Fibroblast of pulmonary artery (primary cell): ENCODE measurements at regions not wholly inside any gene's neighbourhood (a gene's known extent, or its start where the extent isn't known, plus 50 kb on each side); places are given as distances from the start of the nearest gene placed in this dataset.

Source experiments
- DNase-seq: peaks from one replicate; pipeline ENCODE4 v3.0.0-alpha.2; 2010; ENCODE audit warnings: low read depth
- H3K4me3 ChIP-seq: replicated peaks from 2 replicates; pipeline ENCODE4 v1.5.1; 2011; ENCODE audit warnings: low read depth, mild to moderate bottlenecking, control low read depth, low read length, moderate library complexity
- CTCF ChIP-seq: IDR thresholded peaks from 2 replicates; pipeline ENCODE4 v1.5.1; 2011; ENCODE audit warnings: mild to moderate bottlenecking, control low read depth, low read length, inconsistent platforms; ENCODE audit errors: missing control alignments

GRCh38 chr2:239640676-239641578, 240.1 kb upstream of the HDAC4 start:
- H3K4me3 ChIP-seq: no peak overlapping the region
- DNase-seq: no peak
- no peak for TF ChIP-seq CTCF

DNA sequence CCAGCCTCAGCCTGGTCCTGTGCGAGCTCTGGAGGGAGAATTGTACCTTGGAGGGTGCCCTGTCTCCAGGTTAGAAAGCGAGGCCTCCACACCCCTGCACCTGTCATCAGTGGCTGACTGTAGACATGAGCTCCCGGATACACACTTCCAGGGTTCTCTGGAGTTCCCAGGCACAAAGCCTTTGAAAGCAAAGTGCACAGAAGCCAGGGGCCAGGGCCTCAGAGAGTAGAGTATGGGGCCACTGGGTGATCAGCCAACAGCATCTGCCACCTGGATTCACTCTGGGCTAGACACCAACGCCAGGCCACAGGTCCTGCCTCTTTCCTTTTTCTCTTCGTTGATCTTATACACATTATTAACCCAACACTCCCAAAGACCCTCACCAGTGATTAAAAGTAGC, 239.4 kb upstream of the HDAC4 start:
- DNase-seq: no peak
- no peak overlapping the region for H3K4me3 ChIP-seq
- TF ChIP-seq CTCF: no peak

DNA sequence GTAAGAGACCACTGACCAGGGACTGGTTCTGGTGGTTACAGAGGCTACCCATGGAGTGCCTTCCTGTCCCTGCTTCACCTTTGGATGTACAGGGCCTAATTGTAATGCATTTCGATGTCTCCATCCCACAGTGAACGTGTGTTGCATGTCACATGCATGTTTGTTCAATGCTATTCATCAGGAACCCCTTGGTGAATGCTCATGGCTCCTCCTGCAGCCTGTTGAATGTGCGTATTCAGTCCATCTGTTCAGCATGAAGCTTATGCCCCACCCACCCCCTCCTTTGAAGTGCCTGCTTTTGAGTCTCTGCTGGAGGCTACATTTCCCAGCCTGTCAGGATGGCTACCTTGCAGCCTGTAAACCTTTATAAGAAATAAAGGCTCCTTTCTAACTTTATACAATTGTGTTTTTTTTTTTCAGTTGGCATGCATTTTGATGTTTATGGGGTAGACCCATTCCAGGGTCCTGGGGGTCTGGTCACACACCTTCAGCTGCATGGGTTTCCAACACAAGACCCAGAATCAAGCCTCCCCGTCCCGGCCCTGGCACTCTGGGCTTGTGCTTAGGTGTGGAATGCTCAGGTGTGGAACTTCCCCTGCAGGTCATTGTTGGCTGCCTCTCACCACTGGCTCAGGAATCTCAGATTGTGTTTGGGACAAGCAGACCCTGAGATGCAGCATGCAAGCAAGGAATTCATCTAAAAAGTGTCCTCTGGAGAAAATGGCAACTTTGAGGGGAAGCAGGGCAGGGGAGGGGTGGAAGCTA, 238.8 kb upstream of the HDAC4 start:
- TF ChIP-seq CTCF: no peak
- DNase-seq: no peak
- H3K4me3 ChIP-seq: no peak overlapping the region

DNA sequence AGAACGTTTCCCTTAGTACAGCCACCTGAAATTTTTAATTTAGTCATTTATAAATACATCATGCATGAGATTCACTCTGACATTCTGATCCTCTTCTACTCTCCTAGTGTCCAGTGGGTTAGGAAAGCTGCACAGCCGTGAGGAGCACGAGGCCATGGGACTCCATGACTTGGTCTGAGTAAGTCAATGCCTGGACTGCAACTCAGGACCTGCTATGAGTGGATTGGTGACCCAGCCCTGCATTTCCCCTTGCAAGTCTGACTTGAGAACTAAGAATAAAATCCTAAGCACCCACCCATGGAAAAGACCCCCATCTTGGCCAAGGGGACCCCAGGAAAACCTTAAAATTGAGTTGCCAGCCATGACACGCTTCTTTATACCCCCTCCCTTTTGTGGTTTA, 237.6 kb upstream of the HDAC4 start:
- no peak for TF ChIP-seq CTCF
- no peak for DNase-seq
- H3K4me3 ChIP-seq: no peak overlapping the region

GRCh38 chr2:239636808-239637207, 236.0 kb upstream of the HDAC4 start:
- no peak for DNase-seq
- TF ChIP-seq CTCF: no peak
- no peak overlapping the region for H3K4me3 ChIP-seq

DNA sequence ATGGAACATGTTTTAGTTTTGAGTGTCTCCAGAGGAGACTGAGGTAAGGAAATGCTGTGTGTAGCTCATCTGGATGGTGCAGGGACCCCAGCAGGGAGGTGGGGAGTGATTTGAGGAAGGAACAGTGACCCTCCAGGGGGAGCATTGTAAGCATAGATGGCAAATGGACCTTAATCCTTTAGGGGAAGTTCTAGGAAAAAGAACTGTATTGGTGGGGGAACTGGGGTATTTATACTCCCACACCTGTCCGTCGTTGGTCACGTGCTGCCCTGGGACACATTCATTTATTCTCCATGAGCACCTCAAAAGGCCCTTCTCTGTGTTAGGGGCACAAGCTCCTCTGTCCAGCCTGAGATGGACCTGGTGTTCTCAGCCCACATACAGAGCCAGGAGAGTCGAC, 233.9 kb upstream of the HDAC4 start:
- no peak for DNase-seq
- no peak for TF ChIP-seq CTCF

More for the DNA sequence above, 233.9 kb upstream of the HDAC4 start:
- H3K4me3 ChIP-seq: no peak overlapping the region
